ENCODE measurements at regions not wholly inside any gene's neighbourhood (a gene's known extent, or its start where the extent isn't known, plus 50 kb on each side); places are given as distances from the start of the nearest gene placed in this dataset.

DNA sequence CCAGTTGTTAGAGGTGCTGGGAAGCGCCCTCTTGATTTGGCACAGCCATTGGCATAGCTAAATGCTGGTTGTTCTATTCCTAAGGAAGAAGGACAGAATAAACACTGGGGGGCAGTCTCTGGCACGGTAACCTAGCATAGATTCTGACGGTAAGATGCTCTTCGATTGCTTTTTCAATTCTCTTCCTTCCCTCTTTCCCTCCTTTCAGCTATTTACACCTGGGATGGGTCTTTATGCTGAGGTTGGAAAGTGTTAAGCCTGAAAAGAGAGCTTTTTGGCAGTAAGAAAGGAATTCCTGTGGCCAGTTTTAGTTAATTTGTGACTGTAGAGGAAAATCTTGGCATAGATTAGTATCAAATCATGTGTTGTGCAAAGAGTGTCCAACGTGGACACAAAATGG, 162.8 kb downstream of the SNAPC1 start:
- TF ChIP-seq POLR2A (IDR thresholded peaks at IDR 0.05), result no peak
- TF ChIP-seq, protein P1, sequence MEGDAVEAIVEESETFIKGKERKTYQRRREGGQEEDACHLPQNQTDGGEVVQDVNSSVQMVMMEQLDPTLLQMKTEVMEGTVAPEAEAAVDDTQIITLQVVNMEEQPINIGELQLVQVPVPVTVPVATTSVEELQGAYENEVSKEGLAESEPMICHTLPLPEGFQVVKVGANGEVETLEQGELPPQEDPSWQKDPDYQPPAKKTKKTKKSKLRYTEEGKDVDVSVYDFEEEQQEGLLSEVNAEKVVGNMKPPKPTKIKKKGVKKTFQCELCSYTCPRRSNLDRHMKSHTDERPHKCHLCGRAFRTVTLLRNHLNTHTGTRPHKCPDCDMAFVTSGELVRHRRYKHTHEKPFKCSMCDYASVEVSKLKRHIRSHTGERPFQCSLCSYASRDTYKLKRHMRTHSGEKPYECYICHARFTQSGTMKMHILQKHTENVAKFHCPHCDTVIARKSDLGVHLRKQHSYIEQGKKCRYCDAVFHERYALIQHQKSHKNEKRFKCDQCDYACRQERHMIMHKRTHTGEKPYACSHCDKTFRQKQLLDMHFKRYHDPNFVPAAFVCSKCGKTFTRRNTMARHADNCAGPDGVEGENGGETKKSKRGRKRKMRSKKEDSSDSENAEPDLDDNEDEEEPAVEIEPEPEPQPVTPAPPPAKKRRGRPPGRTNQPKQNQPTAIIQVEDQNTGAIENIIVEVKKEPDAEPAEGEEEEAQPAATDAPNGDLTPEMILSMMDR (IDR thresholded peaks at IDR 0.05 in 4 of 5, conservative IDR thresholded peaks at IDR 0.05 in 1 of 5), result no peak
